GM23248 (cell line): ENCODE measurements at regions not wholly inside any gene's neighbourhood (a gene's known extent, or its start where the extent isn't known, plus 50 kb on each side); places are given as distances from the start of the nearest gene placed in this dataset.
A peak's percentile ranks its signal among the peaks of the same experiment; 100 is the strongest.

ENCODE experiments used
- DNase-seq: peaks from one replicate; pipeline ENCODE4 v3.0.0-alpha.2; 2015
- H2AFZ ChIP-seq: fragments of 200-600 bp; sonication (generic); 2 replicates; pipeline ENCODE4 v1.6.1; 2016; ENCODE audit warnings: antibody characterized with exemption
- H3F3A ChIP-seq: fragments of 200-600 bp; sonication (generic); 2 replicates; pipeline ENCODE4 v1.6.1; 2016; ENCODE audit warnings: mild to moderate bottlenecking, antibody characterized with exemption, mixed run types; ENCODE audit not compliant: insufficient read depth
- H3K27ac ChIP-seq: fragments of 200-600 bp; sonication (generic); 2 replicates; pipeline ENCODE4 v1.5.1; 2016; ENCODE audit warnings: mild to moderate bottlenecking
- H3K27me3 ChIP-seq: fragments of 200-600 bp; sonication (generic); replicated peaks from 2 replicates; pipeline ENCODE4 v1.6.1; 2016; ENCODE audit warnings: mild to moderate bottlenecking; ENCODE audit not compliant: insufficient read depth
- H3K36me3 ChIP-seq: fragments of 200-600 bp; sonication (generic); 2 replicates; pipeline ENCODE4 v1.6.1; 2016; ENCODE audit warnings: low read depth, mild to moderate bottlenecking
- H3K4me1 ChIP-seq: fragments of 200-600 bp; sonication (generic); 2 replicates; pipeline ENCODE4 v1.6.1; 2016; ENCODE audit warnings: mild to moderate bottlenecking; ENCODE audit not compliant: insufficient read depth
- H3K4me2 ChIP-seq: fragments of 200-600 bp; sonication (generic); one replicate; pipeline ENCODE4 v1.6.1; 2016; ENCODE audit warnings: mild to moderate bottlenecking; ENCODE audit not compliant: unreplicated experiment
- H3K4me3 ChIP-seq: fragments of 200-600 bp; sonication (generic); 2 replicates; pipeline ENCODE4 v1.5.1; 2016; ENCODE audit warnings: mild to moderate bottlenecking
- H3K79me2 ChIP-seq: fragments of 200-600 bp; sonication (generic); 2 replicates; pipeline ENCODE4 v1.6.1; 2016; ENCODE audit warnings: mild to moderate bottlenecking; ENCODE audit not compliant: insufficient read depth
- H3K9ac ChIP-seq: fragments of 200-600 bp; sonication (generic); 2 replicates; pipeline ENCODE4 v1.6.1; 2016; ENCODE audit warnings: mild to moderate bottlenecking
- H3K9me2 ChIP-seq: fragments of 200-600 bp; sonication (generic); 2 replicates; pipeline ENCODE4 v1.6.1; 2016; ENCODE audit warnings: mixed run types, mild to moderate bottlenecking, moderate library complexity; ENCODE audit not compliant: insufficient read depth
- H3K9me3 ChIP-seq: fragments of 200-600 bp; sonication (generic); one replicate; pipeline ENCODE4 v1.6.1; 2017; ENCODE audit warnings: low read depth
- H4K20me1 ChIP-seq: fragments of 200-600 bp; sonication (generic); 2 replicates; pipeline ENCODE4 v1.6.0; 2016; ENCODE audit not compliant: insufficient read depth
- EZH2 ChIP-seq: fragments of 200-600 bp; sonication (generic); IDR thresholded peaks from 2 replicates; pipeline ENCODE4 v1.6.1; 2018; ENCODE audit warnings: antibody characterized with exemption, mild to moderate bottlenecking; ENCODE audit not compliant: insufficient read depth, poor library complexity, severe bottlenecking
- EZH2phosphoT487 ChIP-seq: fragments of 200-600 bp; sonication (generic); IDR thresholded peaks from 2 replicates; pipeline ENCODE4 v1.6.1; 2018; ENCODE audit warnings: antibody characterized with exemption, moderate library complexity, mild to moderate bottlenecking, low read depth; ENCODE audit not compliant: insufficient read depth
- WGBS, 2 experiments: methylation state at CpG; one replicate each; pipeline ENCODE4 v1.1.6; 2015 to 2017; ENCODE audit warnings: low lambda C conversion rate in 2 of 2, low coverage in 1 of 2; ENCODE audit errors: missing lambda C conversion rate in 2 of 2; 5-methylcytosine and 5-hydroxymethylcytosine counted together
- in situ Hi-C: fragments of 300-500 bp; cut with MboI; formaldehyde crosslinking; loops from 2 replicates; pipeline ENCODE4 v1.15.0; 2020

- in situ Hi-C loops = loop anchor here (25.0 kb wide), 1 partner anchor 89 kb away; no protein-coding TSS in a partner anchor
- DNase-seq = peak; percentile 26
- no peaks in the 10 kb centered on the region for H3F3A ChIP-seq
- H4K20me1 ChIP-seq = no peaks in the 10 kb centered on the region
- no peak overlapping the region for H2AFZ ChIP-seq
- no peak overlapping the region for H3K4me3 ChIP-seq
- no peaks in the 10 kb centered on the region for H3K9me2 ChIP-seq
- TF ChIP-seq EZH2phosphoT487 (no peak), EZH2 (no peak)
- 1 to 5% methylated on average over 7 of the region's 7 CpGs for WGBS, 2 experiments
- no peaks in the 10 kb centered on the region for H3K79me2 ChIP-seq
- no peak overlapping the region for H3K27ac ChIP-seq
- peaks cover 20% of the 10 kb centered on the region; the same call in 1 of the 2 replicates for H3K27me3 ChIP-seq
- no peaks in the 10 kb centered on the region for H3K9me3 ChIP-seq
- H3K9ac ChIP-seq = no peak overlapping the region
- no peaks in the 10 kb centered on the region for H3K4me1 ChIP-seq
- no peaks in the 10 kb centered on the region for H3K36me3 ChIP-seq
- H3K4me2 ChIP-seq = no peak overlapping the region
These were observed 409.3 kb upstream of the SLC24A2 start for GRCh38 chr9:20197976-20198685.

GRCh38 chr9:20191228-20191840 lies 402.5 kb upstream of the SLC24A2 start:
- no peaks in the 10 kb centered on the region for H3F3A ChIP-seq
- 44 to 58% methylated on average over 4 of the region's 4 CpGs for WGBS, 2 experiments

GRCh38 chr9:20189871-20190270 lies 401.0 kb upstream of the SLC24A2 start:
- in situ Hi-C loops = loop anchor here (25.0 kb wide), 1 partner anchor 97 kb away; no protein-coding TSS in a partner anchor
- Histone ChIP-seq H3K4me3 (no peak overlapping the region), H3K36me3 (no peaks in the 10 kb centered on the region), H3K4me1 (no peaks in the 10 kb centered on the region), H3K9me2 (no peaks in the 10 kb centered on the region), H4K20me1 (no peaks in the 10 kb centered on the region), H2AFZ (no peak overlapping the region), H3F3A (no peaks in the 10 kb centered on the region), H3K79me2 (no peaks in the 10 kb centered on the region), H3K9ac (no peak overlapping the region), H3K9me3 (no peaks in the 10 kb centered on the region), H3K27me3 (peaks cover 29% of the 10 kb centered on the region), H3K27ac (no peak overlapping the region), H3K4me2 (no peak overlapping the region)
- 20 to 28% methylated on average over 4 of the region's 4 CpGs for WGBS, 2 experiments
- no peak for DNase-seq
- TF ChIP-seq EZH2phosphoT487 = no peak
- no peak for TF ChIP-seq EZH2

More at GRCh38 chr9:20191228-20191840, 402.5 kb upstream of the SLC24A2 start:
- H3K9ac ChIP-seq = no peak overlapping the region
- no peaks in the 10 kb centered on the region for H3K79me2 ChIP-seq
- no peaks in the 10 kb centered on the region for H3K36me3 ChIP-seq
- in situ Hi-C loops = loop anchor here (25.0 kb wide), 1 partner anchor 96 kb away; no protein-coding TSS in a partner anchor
- H3K9me3 ChIP-seq = no peaks in the 10 kb centered on the region
- H3K4me3 ChIP-seq = no peak overlapping the region
- H3K27me3 ChIP-seq = peaks cover 34% of the 10 kb centered on the region
- no peak overlapping the region for H2AFZ ChIP-seq
- DNase-seq = peak; percentile 9
- no peaks in the 10 kb centered on the region for H4K20me1 ChIP-seq
- H3K9me2 ChIP-seq = no peaks in the 10 kb centered on the region
- H3K4me1 ChIP-seq = no peaks in the 10 kb centered on the region
- TF ChIP-seq EZH2phosphoT487 = no peak
- TF ChIP-seq EZH2 = no peak
- H3K27ac ChIP-seq = no peak overlapping the region
- H3K4me2 ChIP-seq = no peak overlapping the region

GRCh38 chr9:20188616-20189369 lies 400.0 kb upstream of the SLC24A2 start:
- Histone ChIP-seq H4K20me1 (no peaks in the 10 kb centered on the region), H3K36me3 (no peaks in the 10 kb centered on the region), H2AFZ (no peak overlapping the region), H3F3A (no peaks in the 10 kb centered on the region), H3K4me3 (no peak overlapping the region), H3K9me2 (no peaks in the 10 kb centered on the region), H3K4me1 (no peaks in the 10 kb centered on the region), H3K79me2 (no peaks in the 10 kb centered on the region), H3K9me3 (no peaks in the 10 kb centered on the region), H3K4me2 (no peak overlapping the region), H3K27ac (no peak overlapping the region), H3K9ac (no peak overlapping the region), H3K27me3 (peaks cover 29% of the 10 kb centered on the region)
- TF ChIP-seq EZH2phosphoT487 = no peak
- TF ChIP-seq EZH2 = no peak
- DNase-seq = no peak
- WGBS, 2 experiments = 4 to 7% methylated on average over 6 of the region's 6 CpGs
- in situ Hi-C loops = loop anchor here (25.0 kb wide), 1 partner anchor 99 kb away; no protein-coding TSS in a partner anchor
